ENCODE measurements at regions not wholly inside any gene's neighbourhood (a gene's known extent, or its start where the extent isn't known, plus 50 kb on each side); places are given as distances from the start of the nearest gene placed in this dataset.
A peak's percentile ranks its signal among the peaks of the same experiment; 100 is the strongest.

DNA sequence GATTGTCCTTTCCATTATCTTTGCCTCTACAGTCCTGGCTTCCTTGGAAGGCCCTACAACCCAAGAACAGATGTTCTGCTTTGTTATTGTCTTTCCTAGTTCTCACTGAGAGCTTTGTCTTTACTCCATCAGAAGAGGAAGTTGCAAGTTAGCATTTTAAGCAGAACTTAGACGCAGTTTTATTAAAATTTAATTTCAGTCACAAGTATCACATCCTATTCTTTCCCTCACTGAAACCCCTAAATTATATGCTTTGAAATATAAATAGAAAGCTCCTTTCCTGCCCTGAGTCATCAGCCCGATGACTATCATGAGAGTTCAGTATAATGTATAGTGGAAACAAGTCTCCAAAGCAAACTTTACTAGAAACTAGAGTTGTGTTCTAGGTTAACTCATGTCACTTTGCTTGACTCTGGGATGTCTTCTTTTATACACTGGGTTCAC lies 291.2 kb upstream of the RBMS3 start:
- Histone ChIP-seq H3K4me1 (ENCODE audit: insufficient read depth, low read length, severe bottlenecking) (peaks cover 23% of the 10 kb centered on the region), H3F3A (ENCODE audit: insufficient read depth, low read length) (no peaks in the 10 kb centered on the region), H3K4me3 (ENCODE audit: low read depth, low read length, poor library complexity, severe bottlenecking) (no peak overlapping the region), H3K9ac (ENCODE audit: low read length) (no peak overlapping the region), H3K36me3 (ENCODE audit: insufficient read depth, low read length) (no peaks in the 10 kb centered on the region; the same call in 1 of the 2 replicates), H4K20me1 (ENCODE audit: insufficient read depth, low read length) (no peaks in the 10 kb centered on the region), H2AFZ (ENCODE audit: low read length) (no peak overlapping the region), H3K27ac (ENCODE audit: low read depth, low read length, poor library complexity, severe bottlenecking) (peak overlapping the region; percentile 49), H3K4me2 (ENCODE audit: low read length) (peak overlapping the region; percentile 18; the same call in 1 of the 2 replicates), H3K79me2 (ENCODE audit: insufficient read depth, low read length) (no peaks in the 10 kb centered on the region), H3K9me2 (ENCODE audit: low read depth, low read length) (no peaks in the 10 kb centered on the region), H3K9me3 (ENCODE audit: low read length) (0 out of 2 replicates have a peak, but pooled peaks cover 3% of the 10 kb centered on the region), H3K27me3 (ENCODE audit: insufficient read depth, low read length) (no peaks in the 10 kb centered on the region)
- TF ChIP-seq EZH2 (IDR thresholded peaks at IDR 0.05; ENCODE audit: borderline replicate concordance, low read length): no peak
- TF ChIP-seq, protein P1, sequence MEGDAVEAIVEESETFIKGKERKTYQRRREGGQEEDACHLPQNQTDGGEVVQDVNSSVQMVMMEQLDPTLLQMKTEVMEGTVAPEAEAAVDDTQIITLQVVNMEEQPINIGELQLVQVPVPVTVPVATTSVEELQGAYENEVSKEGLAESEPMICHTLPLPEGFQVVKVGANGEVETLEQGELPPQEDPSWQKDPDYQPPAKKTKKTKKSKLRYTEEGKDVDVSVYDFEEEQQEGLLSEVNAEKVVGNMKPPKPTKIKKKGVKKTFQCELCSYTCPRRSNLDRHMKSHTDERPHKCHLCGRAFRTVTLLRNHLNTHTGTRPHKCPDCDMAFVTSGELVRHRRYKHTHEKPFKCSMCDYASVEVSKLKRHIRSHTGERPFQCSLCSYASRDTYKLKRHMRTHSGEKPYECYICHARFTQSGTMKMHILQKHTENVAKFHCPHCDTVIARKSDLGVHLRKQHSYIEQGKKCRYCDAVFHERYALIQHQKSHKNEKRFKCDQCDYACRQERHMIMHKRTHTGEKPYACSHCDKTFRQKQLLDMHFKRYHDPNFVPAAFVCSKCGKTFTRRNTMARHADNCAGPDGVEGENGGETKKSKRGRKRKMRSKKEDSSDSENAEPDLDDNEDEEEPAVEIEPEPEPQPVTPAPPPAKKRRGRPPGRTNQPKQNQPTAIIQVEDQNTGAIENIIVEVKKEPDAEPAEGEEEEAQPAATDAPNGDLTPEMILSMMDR (IDR thresholded peaks at IDR 0.05; ENCODE audit: low read length): no peak

DNA sequence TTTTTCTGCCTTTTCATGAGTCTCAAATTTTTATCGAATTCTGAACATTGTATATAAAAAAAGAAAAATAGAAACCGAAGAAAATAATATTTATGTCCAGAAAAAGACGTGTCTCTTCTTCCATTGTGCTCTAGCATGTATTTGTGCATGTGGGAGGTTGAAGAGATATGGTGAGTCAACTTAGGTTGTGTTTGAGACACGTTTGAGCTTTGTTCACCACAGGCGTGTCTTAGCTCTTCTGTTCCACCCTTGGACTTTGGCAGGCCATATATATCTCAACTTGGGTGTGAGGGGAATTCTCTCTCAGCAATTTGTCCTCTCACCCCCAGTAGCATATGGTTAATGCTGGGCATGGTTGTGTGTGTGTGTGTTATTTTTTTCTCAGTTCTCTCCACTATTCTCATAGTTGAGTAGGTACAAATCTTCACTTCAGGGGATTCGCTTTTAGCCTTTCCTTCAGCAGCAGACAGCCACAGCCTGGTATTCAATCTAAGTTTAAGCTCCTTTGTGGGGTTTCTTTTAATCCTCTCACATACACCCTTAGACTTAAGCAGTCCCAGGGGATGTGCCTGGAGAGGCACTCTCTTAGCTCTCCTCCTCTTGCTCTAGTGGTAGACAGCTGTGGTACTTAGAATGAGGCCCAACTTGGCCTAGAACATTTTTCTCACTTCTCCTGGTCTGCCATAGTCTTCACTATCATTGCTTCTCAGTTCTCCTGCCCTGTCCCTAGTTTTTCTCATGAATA lies 286.5 kb upstream of the RBMS3 start:
- Histone ChIP-seq H2AFZ (ENCODE audit: low read length) (peak overlapping the region; percentile 79), H3K4me2 (ENCODE audit: low read length) (no peak overlapping the region), H4K20me1 (ENCODE audit: insufficient read depth, low read length) (no peaks in the 10 kb centered on the region), H3K9ac (ENCODE audit: low read length) (no peak overlapping the region), H3K79me2 (ENCODE audit: insufficient read depth, low read length) (no peaks in the 10 kb centered on the region), H3K36me3 (ENCODE audit: insufficient read depth, low read length) (no peaks in the 10 kb centered on the region), H3K4me3 (ENCODE audit: low read depth, low read length, poor library complexity, severe bottlenecking) (no peak overlapping the region), H3K9me3 (ENCODE audit: low read length) (peaks cover 3% of the 10 kb centered on the region; the same call in 1 of the 2 replicates), H3F3A (ENCODE audit: insufficient read depth, low read length) (no peaks in the 10 kb centered on the region), H3K9me2 (ENCODE audit: low read depth, low read length) (no peaks in the 10 kb centered on the region), H3K27me3 (ENCODE audit: insufficient read depth, low read length) (no peaks in the 10 kb centered on the region), H3K4me1 (ENCODE audit: insufficient read depth, low read length, severe bottlenecking) (peaks cover 18% of the 10 kb centered on the region), H3K27ac (ENCODE audit: low read depth, low read length, poor library complexity, severe bottlenecking) (peak overlapping the region; percentile 21)
- TF ChIP-seq, protein P1 (IDR thresholded peaks at IDR 0.05; ENCODE audit: low read length): no peak

DNA sequence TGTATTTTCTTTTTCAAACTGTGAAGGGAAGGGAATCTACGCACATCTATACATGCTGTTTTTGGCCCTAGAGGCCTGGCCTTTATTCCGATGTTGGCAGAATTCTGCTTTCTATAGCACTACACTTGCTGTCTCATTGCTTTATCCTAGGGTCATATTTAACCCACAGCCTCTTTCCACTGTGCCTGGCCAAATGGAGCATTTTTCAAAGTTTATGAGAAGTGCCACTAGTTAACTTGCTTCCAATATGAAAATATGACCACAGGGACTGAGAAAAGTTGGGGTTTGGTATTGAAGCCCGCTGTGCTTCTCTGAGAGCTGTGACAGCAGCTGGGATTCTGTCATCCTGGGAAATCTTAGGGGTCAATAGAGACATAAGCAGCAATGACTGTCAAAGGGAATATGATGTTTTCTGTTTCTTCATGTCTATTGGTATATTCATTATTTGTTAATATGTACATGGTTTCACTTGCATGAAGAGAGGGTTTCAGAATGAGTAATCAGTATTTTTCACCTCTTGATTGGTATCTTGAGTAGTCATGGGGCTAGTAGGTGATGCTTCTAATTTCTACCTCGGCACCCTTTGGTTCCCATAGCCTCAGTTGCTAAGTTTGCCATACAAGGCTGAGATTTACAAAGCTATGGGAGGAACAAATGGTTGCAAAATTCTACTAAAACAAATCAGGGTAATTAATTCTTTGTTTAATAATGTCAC lies 275.8 kb upstream of the RBMS3 start:
- Histone ChIP-seq H3K9me2 (ENCODE audit: low read depth, low read length) (no peaks in the 10 kb centered on the region), H3K4me3 (ENCODE audit: low read depth, low read length, poor library complexity, severe bottlenecking) (no peak overlapping the region), H3K27me3 (ENCODE audit: insufficient read depth, low read length) (no peaks in the 10 kb centered on the region), H2AFZ (ENCODE audit: low read length) (peak overlapping the region; percentile 60; the same call in 1 of the 2 replicates), H3K9me3 (ENCODE audit: low read length) (no peaks in the 10 kb centered on the region), H3K4me2 (ENCODE audit: low read length) (no peak overlapping the region), H3K79me2 (ENCODE audit: insufficient read depth, low read length) (no peaks in the 10 kb centered on the region), H4K20me1 (ENCODE audit: insufficient read depth, low read length) (no peaks in the 10 kb centered on the region), H3K4me1 (ENCODE audit: insufficient read depth, low read length, severe bottlenecking) (no peaks in the 10 kb centered on the region), H3F3A (ENCODE audit: insufficient read depth, low read length) (no peaks in the 10 kb centered on the region), H3K36me3 (ENCODE audit: insufficient read depth, low read length) (no peaks in the 10 kb centered on the region), H3K9ac (ENCODE audit: low read length) (no peak overlapping the region), H3K27ac (ENCODE audit: low read depth, low read length, poor library complexity, severe bottlenecking) (no peak overlapping the region)
- TF ChIP-seq EZH2 (IDR thresholded peaks at IDR 0.05; ENCODE audit: borderline replicate concordance, low read length): no peak
- TF ChIP-seq, protein P1 (IDR thresholded peaks at IDR 0.05; ENCODE audit: low read length): no peak
